Stimulated activated CD4-positive, alpha-beta T cell treated with anti-CD3 and anti-CD28 coated beads, Interleukin-15, amount 100 ng/mL, for 48 hours (primary cell): ENCODE measurements at regions not wholly inside any gene's neighbourhood (a gene's known extent, or its start where the extent isn't known, plus 50 kb on each side); places are given as distances from the start of the nearest gene placed in this dataset.
"Not testable (repeated sequence)": the region's sequence is repeated elsewhere in the genome, so short reads cannot be mapped to it uniquely, and the experiment has no call there.

Source experiments
- DNase-seq, 2 donors: peaks; one replicate each; pipeline ENCODE4 v3.0.0-alpha.2; 2020; ENCODE audit warnings: low read depth in 2 of 2

DNA sequence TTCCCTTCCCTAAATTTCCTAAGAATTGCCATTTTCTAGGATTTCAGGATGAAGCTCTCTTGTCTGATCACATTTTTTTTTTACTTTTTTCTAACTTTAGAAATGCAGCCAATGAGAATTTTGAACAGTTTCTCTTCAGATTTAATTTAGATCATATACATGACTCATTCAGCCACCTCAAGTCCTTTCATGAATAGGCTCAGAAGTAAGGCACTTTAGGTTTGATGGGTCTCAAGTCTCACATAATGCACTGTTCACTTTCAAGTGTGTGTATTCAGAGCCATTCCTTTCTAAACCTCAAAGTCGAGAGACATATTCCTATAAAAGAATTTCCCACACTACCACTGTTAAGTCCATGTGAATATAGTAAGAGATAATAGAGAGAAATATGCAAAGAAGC lies 614.1 kb upstream of the VRK2 start:
- DNase-seq: no peak

DNA sequence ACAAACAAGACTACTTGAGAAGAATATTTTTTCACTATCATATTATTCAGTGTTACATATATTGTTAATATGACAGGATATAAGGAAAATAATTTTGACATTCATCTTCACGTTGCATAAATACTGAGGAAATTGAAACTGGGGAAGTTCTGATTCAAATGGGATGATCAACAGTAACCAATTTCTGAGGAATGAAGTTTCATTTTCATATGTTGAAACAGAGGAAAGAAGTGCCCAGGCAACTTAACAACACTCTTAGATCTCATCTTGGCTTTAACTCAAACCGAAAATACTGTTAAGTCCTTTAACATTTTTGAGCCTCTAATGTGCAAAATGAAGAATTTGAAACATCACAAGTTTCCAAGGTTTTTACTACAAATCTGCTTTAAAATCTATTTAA lies 612.2 kb upstream of the VRK2 start:
- no peak for DNase-seq

DNA sequence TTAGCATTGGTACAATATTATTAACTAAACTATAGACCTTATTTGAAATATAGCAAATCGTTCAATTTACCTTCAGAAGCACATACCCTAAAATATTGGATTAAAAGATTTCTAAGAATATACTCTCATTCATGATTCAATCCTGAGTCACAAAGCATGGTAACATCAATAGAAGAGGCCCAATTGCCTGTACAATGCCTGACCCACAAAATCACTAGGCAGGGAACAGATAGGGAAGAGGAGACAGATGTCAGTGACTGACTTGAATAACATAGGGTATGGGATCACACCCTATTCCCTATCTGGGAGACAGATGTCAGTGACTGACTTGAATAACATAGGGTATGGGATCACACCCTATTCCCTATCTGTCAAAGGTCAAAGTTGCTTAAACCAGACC lies 611.6 kb upstream of the VRK2 start:
- no peak for DNase-seq

DNA sequence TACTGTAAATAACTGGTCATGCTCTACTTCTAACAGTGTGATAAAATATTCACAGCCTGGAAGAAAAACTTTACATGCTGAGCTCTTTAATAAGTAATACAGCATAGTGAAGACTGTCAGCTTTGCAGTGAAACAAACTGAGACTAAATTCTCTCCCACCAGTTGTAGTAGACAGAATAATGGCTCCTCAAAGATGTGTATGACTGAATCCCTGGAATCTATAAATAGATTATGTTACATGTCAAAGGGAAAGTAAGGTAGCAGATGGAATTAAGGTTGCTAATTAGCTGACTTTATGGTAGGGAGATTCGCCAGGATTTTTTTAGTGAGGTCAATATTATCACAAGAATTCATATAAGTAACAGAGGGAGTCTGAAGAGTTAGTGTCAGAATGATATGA lies 609.5 kb upstream of the VRK2 start:
- no peak for DNase-seq

DNA sequence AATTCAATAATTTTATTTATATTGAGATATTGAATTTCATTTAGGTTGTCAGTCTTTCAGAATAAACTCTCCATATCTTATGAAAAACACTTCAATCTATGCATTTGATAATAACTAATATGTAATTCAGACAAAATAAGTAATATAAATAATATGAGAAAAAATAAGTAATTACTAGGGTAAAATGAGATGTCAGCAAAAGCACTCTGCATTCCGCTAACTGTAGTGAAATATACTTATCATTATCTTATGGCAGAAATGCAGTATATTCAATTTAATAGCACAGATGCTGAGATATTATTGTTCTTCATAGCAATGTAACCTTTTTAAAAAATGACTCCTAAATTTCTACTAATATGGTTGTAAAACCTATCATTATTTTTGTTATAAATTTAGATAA lies 606.2 kb upstream of the VRK2 start:
- DNase-seq: no peak

DNA sequence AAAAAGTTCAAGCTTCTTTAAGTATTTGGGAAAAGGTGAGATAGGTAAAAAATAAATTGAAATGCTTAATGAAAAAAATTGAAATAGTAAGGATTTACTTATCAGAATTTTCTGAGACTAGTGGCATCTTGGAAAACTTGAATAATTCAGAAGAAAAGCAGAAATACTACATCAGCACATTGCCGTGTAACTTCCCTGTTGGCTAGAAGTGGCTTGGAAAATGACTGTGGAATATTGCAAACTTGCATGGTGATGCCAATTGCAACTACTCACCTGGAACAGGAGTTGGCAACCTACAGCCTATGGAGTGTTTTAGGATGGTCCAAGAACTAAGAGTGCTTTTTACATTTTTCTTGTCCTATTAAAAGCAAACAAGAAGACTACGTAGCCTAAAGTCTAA lies 603.5 kb upstream of the VRK2 start:
- no peak for DNase-seq

DNA sequence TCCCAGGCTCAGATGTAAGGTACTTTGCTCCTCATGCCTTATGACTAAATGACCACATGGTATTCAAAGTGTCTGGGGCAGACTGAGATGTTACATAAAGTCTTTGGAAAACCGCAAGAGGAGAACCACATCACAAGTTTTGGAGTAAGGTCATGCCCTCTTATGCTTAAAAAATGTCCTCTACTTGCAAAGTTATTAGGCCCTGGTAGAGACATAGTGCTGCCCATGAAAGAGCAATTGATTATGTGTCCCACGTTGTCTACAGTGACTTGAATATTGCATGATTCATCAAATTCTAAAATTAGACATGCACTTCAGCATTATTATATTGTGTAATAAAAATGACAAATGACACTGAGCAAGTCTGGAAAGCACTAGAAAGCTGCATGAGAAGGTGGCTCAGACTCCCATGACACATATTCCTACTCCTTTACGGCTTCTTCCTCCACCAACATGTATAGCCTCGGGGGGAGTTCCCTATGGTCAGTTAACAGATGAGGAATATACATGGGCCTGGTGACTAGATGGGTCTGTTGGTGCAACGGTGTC lies 602.6 kb upstream of the VRK2 start:
- no peak for DNase-seq

DNA sequence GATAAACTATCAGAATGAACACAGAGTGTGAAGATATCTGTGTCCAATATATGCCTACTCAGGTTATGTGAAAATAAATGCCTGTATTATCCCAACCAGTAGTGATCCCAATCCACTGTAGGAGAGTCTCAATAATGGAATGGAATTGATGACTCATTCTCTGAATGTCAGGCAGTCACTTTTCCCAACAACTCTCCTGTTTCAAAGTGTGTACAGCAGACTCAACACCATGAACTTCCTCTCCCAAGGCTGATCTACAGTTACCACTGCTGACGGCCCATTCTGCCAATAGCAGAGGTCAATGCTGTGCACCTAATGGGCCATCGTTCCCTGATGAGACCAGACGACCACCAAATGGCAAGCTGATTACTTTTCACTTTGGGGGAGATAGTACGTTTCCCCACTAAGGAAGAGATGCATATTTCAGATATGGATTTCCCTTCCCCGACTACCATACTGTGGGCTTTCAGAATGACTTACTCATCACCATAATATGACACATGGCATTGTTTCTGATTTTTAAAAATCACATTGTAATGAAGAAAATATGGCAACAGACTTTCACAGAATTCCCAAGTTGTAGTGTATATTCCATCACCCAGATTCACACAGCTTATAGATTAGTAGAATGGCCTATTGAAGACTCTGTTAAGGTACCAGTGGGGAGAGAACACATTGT lies 601.7 kb upstream of the VRK2 start:
- DNase-seq: no peak

DNA sequence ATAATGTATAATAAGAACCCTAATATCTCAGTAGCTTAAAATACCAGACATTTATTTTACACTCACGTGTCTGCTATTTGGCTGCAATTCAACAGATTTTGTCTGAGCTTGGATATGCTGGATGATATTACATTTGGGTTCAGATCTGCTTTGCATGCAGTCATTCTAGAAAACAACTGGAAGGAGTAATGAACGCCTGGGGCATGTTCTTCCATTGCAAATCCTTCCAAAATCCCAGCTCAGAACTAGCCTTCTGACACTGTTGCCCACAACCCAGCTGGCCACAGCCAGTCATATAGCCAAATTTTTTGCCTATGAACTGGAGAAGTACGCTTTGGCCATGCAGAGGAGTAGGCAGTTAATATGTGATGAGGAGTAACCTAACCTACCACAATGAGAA lies 597.8 kb upstream of the VRK2 start:
- DNase-seq: no peak

DNA sequence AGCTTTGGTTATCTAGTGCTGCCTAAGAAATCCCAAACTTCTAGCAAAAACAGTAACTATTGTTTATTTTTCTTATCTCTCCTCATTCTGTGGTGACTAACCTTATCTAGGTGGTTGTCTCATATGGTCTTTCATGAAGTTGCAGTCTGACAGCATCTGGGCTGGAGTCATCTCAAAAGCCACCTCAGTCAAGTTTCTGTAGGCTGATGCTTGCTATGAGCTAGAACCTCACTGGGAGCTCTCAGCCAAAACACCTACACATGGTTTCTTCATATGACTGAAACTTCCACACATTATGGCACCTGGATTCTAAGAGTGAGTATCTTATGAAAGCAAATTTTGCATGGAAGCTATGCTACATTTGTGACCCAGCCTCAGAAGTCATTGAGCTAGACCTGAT lies 596.4 kb upstream of the VRK2 start:
- DNase-seq: no peak

DNA sequence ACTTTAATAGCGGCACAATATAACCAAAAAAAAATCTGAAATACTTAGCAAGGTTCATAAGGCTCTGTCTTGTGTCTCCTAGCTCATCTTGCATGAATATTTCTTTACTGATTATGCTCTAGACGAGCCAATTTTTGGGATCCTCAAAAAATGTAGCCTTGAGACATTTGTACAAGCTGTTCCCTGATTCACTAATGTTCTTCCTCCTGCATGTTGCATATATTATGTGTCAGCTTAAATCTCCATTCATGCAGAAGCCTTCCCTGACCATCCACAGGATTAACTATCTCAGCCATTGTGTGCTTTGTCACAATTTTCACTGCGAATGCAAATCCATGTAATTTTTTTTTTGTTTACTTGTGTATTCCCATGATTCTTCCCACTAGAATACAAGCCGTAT lies 594.0 kb upstream of the VRK2 start:
- no peak for DNase-seq

DNA sequence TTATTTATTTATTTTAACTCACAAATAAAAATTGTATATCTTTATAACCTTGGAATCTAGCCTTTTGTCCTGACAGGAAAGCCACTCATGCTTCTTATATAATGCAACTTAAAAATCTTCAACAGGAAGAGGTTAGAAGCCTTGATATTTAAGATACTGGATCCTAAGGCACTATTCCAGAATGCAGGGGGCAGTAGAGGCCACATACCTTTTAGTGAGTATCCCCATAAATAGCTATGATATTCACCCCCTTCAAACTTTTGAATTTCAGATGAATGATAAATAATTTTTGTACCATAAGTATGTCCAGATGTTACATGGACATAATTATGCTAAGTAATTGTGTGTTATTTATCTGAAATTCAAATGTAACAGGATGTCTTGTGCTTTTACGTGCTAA lies 592.7 kb upstream of the VRK2 start:
- no peak for DNase-seq

DNA sequence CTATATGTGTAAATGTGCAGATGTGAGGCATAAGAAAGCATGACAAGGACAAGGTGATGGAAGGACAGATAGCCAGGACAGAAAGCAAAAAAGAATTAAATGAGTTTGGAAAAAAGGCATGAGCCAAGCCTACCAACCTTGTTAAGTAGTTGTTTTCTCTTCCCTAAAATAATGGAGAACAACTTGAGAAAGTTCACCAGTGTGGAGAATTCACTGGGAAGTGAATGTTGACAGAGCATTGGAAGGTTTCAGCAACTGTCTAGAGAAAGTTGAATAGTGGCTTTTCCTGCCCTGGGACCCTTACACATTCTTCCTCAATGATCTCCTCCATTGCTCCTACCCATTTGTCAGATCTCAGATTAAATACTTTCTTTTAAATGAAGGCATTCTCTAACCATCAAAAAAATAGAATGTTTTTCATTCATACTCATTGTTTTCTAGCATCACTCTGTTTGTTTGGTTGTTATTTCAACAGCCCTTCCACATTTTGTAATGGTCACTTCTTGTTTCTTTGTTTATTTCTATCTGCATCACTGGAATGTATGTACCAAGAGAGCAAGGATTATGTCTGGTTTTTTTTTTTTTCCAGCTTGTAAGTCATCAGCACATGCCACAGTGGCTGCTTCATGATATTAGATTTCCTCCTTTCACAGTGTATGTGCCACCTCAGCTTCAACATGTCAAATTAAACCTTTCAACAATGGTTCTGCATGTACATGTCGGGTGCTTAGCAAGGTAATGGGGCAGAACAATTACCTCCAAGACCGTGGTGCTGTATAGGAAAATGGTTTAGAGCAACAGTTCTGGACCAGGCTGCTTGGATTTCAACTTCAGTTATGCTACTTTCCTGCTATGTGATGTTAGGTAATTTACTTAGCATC lies 586.0 kb upstream of the VRK2 start:
- no peak for DNase-seq

DNA sequence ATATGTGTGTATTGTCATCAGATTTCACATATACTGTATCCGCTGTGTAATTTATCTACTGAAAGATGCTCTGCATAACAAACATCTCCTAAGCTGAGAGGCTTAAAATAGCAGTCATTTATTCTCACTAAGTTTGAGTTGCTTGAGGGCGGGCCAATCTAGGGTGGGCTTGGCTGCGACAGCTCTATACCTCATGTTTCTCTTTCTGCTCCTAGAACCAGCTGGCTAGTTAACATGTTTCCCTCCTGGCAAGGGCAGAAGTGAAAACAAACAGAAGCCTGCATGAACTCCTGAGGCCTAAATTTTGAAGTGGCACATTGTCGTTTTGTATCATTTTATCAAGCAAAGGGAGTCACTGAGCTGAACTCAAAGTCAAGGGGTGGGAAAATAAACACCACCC lies 585.0 kb upstream of the VRK2 start:
- DNase-seq: no peak

DNA sequence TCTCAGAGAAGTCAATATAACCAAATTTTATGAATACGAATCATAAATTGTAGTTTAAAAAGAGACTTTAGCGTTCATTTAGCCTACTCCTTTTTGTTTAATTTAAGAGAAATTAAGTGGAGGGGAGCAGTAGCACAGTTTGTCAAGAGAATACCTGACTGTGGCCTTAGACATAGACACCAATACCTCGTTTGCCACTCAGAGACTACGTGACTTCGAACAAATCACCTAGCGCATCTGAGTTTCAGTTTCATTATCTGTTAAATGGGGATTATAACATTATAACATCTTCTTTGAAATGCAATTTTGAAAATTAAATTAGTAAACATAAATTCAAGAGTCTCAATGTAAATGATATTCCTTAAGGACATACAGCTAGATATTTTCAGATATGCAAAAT lies 581.5 kb upstream of the VRK2 start:
- DNase-seq: no peak

DNA sequence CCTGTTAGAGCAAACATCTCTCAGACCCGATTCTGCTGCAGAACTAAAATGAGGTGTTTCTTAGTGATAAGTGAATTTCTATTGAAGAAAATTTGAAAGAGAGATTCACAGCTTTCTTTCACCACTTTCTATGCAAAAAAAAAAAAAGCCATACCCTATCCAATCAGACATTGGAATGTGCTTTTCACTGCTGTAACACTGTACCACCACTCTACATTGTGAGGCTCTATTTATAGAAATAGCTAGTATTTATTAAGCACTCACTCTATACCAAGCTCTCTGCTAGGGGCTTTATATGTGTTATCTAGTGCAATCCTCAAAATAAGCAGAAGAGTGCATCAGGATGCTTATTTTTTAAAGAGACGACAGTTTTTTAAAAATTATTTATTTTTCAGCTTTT lies 580.6 kb upstream of the VRK2 start:
- no peak for DNase-seq

DNA sequence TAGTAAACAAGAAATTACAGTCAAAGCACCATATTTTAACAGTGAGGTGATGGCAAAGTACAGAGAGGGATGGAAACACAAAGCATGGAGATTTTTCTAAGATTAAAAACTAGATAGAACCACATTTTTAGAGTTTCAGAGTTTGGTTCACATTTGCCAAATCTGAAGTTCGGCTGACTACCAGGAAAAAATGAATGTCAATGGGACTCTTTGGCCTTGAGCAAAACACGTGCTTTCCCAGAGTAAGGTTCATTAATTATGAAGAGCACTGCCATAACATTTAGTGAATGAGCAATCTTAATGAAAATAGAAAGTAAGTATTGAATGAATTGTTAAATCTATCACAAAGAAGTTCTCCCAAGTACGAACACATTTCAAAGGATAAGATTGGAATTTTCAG lies 571.2 kb upstream of the VRK2 start:
- DNase-seq: no peak

DNA sequence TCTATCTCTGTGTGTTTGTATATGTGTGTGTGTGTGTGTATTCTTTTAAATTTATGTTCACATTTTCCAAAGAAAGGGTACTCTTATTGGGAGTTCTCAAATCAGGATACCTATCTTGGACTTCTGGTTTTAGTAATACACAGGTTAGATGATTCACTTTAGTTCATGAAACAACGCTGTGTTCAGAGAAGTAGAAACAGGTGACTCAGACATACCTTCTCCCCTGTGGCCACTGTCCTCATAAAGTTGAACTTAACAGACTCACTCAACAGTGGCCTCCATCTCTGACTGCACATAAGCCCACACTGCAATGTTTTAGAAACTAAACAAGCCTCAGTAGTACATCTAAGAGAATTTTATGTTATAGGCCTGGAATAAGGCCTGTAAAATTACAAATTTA lies 566.6 kb upstream of the VRK2 start:
- DNase-seq: no peak

DNA sequence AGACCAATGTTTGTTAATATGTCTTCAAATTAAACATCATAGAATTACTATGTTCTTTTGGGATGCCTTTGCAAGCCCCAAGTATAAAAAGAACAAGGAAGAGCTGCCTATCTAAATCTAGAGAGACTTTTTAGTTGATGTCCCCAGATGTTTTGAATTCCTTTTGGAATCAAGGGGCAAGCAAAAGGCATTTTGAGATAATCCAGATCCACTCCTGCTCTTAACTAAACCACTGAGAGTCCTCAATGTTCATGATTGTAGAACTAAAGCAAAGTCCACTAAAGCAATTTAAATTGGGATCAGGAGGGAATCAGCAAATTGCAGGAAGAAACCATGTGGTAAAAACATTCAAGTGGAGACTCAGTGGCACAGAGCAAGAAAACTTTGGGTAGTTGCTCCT lies 558.5 kb upstream of the VRK2 start:
- DNase-seq: no peak

DNA sequence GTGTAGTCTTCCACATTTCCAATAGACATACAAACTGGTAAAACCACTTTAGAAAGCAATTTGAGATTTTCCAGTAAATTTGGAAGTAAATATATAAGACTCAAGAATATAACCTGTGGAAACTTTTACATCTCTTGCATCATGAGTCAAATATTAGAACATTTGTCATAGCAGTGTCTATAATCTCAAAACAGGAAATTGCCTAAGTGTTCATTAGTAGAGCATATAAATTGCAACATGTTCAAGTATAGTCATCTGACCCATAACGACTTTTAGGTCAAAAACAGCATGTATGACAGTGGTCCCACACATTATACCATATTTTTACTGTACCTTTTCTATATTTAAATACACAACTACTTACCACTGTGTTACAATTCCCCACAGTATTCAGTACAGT lies 555.9 kb upstream of the VRK2 start:
- no peak for DNase-seq

DNA sequence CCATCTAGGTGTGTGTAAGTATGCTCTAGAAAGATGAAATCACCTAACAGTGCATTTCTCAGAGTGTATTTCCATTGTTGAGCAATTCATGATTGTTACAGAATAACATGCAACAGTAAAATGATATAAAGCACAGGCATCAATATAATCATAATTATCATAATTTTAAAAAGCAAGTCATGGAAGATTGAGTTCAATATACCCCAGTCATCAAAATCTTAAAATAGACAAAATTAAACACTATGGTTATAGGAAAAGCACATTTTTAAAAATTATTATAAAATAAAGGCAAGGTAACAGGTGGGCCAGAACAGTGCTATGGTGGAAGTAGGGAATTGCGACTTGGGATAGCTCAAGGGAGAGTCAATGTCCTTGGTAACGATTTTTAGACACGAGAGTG lies 555.4 kb upstream of the VRK2 start:
- DNase-seq: no peak

DNA sequence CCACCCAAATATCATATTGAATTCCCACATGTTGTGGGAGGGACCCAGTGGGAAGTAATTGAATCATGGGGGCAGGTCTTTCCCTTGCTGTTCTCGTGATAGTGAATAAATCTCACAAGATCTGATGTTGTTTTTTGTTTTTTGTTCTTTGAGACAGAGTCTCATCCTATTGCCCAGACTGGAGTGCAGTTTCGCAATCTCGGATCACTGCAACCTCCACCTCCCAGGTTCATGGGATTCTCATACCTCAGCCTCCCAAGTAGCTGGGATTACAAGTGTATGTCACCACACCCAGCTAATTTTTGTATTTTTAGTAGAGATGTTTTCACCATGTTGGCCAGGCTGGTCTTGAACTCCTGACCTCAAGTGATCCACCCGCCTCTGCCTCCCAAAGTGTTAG lies 552.6 kb upstream of the VRK2 start:
- not testable (repeated sequence) for DNase-seq

DNA sequence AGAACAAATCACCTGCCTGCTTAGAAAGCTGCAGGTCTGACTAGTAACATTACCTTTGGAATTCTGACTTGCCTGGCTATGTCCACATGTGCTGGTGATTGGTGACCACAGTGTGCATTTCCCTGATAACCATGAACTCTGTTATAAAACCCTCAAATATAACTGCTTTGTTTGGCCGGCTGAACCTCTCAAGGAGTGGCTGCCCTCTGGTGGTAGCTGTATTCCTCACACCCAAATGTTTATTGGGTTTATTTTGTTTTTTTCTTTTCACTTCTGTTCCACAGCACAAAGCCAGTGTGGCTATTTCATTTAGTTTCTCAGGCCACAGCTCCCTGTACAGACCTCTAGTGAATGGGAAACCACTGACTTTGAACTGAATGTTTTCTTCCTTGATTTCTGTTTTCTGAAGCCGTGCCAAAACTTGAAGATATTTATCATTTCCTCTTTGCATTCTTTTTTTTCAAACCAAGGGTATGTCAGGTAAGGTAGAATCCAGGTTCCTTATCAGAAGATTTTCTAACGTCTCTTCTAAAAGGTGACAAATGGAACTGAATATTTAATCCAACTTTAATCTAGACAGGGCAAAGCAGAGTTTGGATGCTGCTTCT lies 549.0 kb upstream of the VRK2 start:
- DNase-seq: peak in 1 of 2 donors; percentile 4
